Neutrophil (primary cell): ENCODE measurements at regions not wholly inside any gene's neighbourhood (a gene's known extent, or its start where the extent isn't known, plus 50 kb on each side); places are given as distances from the start of the nearest gene placed in this dataset.

ENCODE experiments used
- H3K27ac ChIP-seq: fragments of 200-600 bp; sonication (generic); 2 replicates; pipeline ENCODE4 v1.5.1; 2016; ENCODE audit warnings: mild to moderate bottlenecking, moderate library complexity
- H3K27me3 ChIP-seq: fragments of 200-600 bp; sonication (generic); 2 replicates; pipeline ENCODE4 v1.6.0; 2016; ENCODE audit warnings: mild to moderate bottlenecking
- H3K36me3 ChIP-seq: fragments of 200-600 bp; sonication (generic); 2 replicates; pipeline ENCODE4 v1.5.1; 2017
- H3K4me1 ChIP-seq, 2 experiments: fragments of 200-600 bp in 1 of 2; sonication (generic) in 1 of 2; 1 replicate in 1 of 2; 2 replicates in 1 of 2; pipeline versions ENCODE4 v1.5.1 to v1.6.1; 2013 to 2016; ENCODE audit warnings: low read depth in 1 of 2, low read length in 1 of 2, mild to moderate bottlenecking in 1 of 2, moderate library complexity in 1 of 2; ENCODE audit not compliant: control insufficient read depth in 1 of 2, insufficient read depth in 1 of 2
- H3K4me3 ChIP-seq, 2 experiments: fragments of 200-600 bp in 1 of 2; sonication (generic) in 1 of 2; 1 replicate in 1 of 2; 2 replicates in 1 of 2; pipeline ENCODE4 v1.5.1; 2013 to 2016; ENCODE audit warnings: low read depth in 1 of 2, low read length in 1 of 2, mild to moderate bottlenecking in 1 of 2, moderate library complexity in 1 of 2
- H3K9me3 ChIP-seq: fragments of 200-600 bp; sonication (generic); 2 replicates; pipeline ENCODE4 v1.5.1; 2016
- TF ChIP-seq, protein P1 (sequence below): fragments of 200-600 bp; sonication (generic); IDR thresholded peaks from 2 replicates; pipeline ENCODE4 v1.5.1; 2016; ENCODE audit warnings: antibody characterized with exemption

DNA sequence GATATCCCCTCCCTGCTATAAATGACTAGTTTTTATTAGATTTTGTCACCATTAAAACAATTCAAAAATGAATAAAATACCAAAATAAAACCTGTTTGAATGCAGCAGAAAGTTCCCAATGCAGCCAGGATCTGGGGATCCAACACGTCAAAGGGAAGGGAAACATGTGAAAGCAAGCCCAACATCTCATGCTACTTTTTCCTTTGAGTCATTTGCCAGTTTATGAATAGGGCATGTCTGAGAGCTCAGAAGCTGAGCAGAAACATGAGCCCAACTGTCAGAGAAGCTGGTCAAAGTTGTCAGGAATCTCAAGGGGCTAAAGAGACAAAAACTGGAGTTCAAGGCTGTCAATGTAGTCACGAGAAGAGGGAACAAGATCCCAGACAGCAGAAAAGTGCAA, 526.4 kb downstream of the KLF5 start:
- Histone ChIP-seq H3K27me3 (no peaks in the 10 kb centered on the region), H3K27ac (no peak overlapping the region), H3K4me3 (no peak overlapping the region), H3K36me3 (no peaks in the 10 kb centered on the region), H3K4me1 (no peaks in the 10 kb centered on the region), H3K9me3 (no peaks in the 10 kb centered on the region)
- TF ChIP-seq, protein P1, sequence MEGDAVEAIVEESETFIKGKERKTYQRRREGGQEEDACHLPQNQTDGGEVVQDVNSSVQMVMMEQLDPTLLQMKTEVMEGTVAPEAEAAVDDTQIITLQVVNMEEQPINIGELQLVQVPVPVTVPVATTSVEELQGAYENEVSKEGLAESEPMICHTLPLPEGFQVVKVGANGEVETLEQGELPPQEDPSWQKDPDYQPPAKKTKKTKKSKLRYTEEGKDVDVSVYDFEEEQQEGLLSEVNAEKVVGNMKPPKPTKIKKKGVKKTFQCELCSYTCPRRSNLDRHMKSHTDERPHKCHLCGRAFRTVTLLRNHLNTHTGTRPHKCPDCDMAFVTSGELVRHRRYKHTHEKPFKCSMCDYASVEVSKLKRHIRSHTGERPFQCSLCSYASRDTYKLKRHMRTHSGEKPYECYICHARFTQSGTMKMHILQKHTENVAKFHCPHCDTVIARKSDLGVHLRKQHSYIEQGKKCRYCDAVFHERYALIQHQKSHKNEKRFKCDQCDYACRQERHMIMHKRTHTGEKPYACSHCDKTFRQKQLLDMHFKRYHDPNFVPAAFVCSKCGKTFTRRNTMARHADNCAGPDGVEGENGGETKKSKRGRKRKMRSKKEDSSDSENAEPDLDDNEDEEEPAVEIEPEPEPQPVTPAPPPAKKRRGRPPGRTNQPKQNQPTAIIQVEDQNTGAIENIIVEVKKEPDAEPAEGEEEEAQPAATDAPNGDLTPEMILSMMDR, result no peak

DNA sequence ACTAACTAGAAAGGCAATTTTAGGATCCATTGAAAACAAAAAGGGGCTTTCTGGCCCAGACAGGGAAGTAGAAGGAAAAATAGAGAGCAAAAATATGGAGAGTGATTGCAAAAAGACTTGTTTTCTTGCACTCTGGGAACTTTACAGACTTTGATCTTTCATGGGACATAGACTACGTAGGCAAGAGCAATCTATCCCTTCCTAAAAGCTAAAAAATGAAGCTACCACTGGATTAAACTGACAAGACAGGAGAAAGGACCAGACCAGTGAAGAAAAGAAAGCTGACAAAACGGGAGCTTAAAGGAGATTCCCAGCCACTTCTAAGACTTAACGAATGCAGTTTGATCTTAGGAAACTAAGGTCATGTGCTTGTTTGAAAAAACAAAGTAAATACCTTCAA, 524.5 kb downstream of the KLF5 start:
- TF ChIP-seq, protein P1, result no peak
- Histone ChIP-seq H3K9me3 (no peaks in the 10 kb centered on the region), H3K27ac (no peak overlapping the region), H3K4me1 (peaks cover 6 to 15% of the 10 kb centered on the region in 2 experiments), H3K4me3 (no peak overlapping the region), H3K36me3 (no peaks in the 10 kb centered on the region), H3K27me3 (no peaks in the 10 kb centered on the region)

GRCh38 chr13:73580513-73581267, 521.9 kb downstream of the KLF5 start:
- no peak overlapping the region for H3K27ac ChIP-seq
- H3K27me3 ChIP-seq, result no peaks in the 10 kb centered on the region
- H3K9me3 ChIP-seq, result no peaks in the 10 kb centered on the region
- TF ChIP-seq, protein P1, result no peak
- H3K4me3 ChIP-seq, result no peak overlapping the region
- H3K4me1 ChIP-seq, result peaks cover 6 to 26% of the 10 kb centered on the region in 2 experiments
- no peaks in the 10 kb centered on the region for H3K36me3 ChIP-seq

GRCh38 chr13:73579574-73580274, 520.9 kb downstream of the KLF5 start:
- H3K36me3 ChIP-seq, result no peaks in the 10 kb centered on the region
- TF ChIP-seq, protein P1, result no peak
- H3K9me3 ChIP-seq, result no peaks in the 10 kb centered on the region
- no peak overlapping the region for H3K4me3 ChIP-seq
- H3K27ac ChIP-seq, result no peak overlapping the region
- H3K4me1 ChIP-seq, result peaks cover 6 to 26% of the 10 kb centered on the region in 2 experiments
- no peaks in the 10 kb centered on the region for H3K27me3 ChIP-seq

DNA sequence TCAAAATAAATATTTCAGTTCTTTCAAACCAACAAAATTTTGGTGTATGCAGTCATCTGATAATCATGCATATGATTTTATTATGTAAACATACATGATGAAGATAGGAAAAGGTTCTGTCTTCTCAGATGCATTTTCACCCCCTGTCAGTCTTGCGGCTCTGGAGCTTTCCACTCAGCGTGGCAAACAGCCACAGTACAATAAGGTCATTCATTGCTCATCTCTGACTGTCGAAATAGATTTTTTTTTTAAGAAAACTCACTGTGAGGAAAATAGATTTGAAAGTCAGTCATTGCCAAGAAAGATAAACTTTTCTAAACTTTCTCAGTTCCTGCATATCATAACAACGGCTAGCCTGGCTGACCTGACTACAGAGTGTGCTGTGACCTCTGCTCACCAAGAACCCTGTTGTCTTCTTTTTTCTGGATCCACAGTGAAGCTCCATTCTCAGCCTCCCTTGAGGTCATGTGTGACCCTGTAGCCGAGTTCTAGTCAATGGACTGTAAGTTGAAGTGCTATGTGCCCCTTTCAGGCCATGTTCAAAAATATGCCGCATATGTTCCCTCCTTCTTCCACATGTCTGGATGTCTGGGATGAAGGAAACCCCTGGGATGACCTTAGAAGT, 519.6 kb downstream of the KLF5 start:
- no peak overlapping the region for H3K4me3 ChIP-seq
- H3K4me1 ChIP-seq, result peaks cover 6 to 26% of the 10 kb centered on the region in 2 experiments
- H3K36me3 ChIP-seq, result no peaks in the 10 kb centered on the region
- no peaks in the 10 kb centered on the region for H3K9me3 ChIP-seq
- TF ChIP-seq, protein P1, result no peak
- no peak overlapping the region for H3K27ac ChIP-seq
- H3K27me3 ChIP-seq, result no peaks in the 10 kb centered on the region
